ENCODE measurements at regions not wholly inside any gene's neighbourhood (a gene's known extent, or its start where the extent isn't known, plus 50 kb on each side); places are given as distances from the start of the nearest gene placed in this dataset.

DNA sequence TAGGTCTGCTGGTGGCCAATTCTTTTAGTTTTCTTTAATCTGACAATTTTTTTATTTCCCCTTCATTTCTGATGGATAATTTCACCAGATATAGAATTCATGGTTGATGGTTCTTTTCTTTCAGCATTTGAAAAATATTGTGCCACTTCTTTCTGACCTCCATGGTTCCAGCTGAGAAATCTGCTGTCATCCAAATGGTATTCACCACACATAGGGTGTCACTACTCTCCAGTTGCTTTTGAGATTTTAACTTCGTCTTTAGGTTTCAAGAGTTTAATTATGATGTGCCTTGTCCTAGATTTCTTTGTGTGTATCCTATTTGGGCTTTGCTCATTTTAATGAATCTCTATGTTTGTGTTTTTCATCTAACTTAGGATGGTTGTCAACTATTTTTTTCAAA, 488.6 kb upstream of the HS6ST1 start:
- Histone ChIP-seq H3K27ac (ENCODE audit: insufficient read depth, low read depth, low read length, poor library complexity, severe bottlenecking) (no peak overlapping the region), H3K4me1 (ENCODE audit: control insufficient read depth, insufficient read depth, low read length) (no peaks in the 10 kb centered on the region), H3K27me3 (ENCODE audit: control insufficient read depth, insufficient read depth, low read length, poor library complexity, severe bottlenecking) (no peaks in the 10 kb centered on the region), H3K36me3 (ENCODE audit: control insufficient read depth, insufficient read depth, low read length) (no peaks in the 10 kb centered on the region), H3K4me3 (ENCODE audit: insufficient read depth, low read depth, low read length) (no peak overlapping the region), H3K9me3 (ENCODE audit: control insufficient read depth, low read length) (no peaks in the 10 kb centered on the region)
- 100% methylated on average over 1 of the region's 1 CpG for WGBS, 2 experiments

GRCh38 chr2:128808462-128809258, 490.0 kb upstream of the HS6ST1 start:
- 77 to 87% methylated on average over 5 of the region's 5 CpGs for WGBS, 2 experiments
- no peak overlapping the region for H3K27ac ChIP-seq (ENCODE audit: insufficient read depth, low read depth, low read length, poor library complexity, severe bottlenecking)

GRCh38 chr2:128809259-128809636, 490.6 kb upstream of the HS6ST1 start:
- H3K9me3 ChIP-seq (ENCODE audit: control insufficient read depth, low read length): no peaks in the 10 kb centered on the region
- WGBS, 2 experiments: 97% methylated on average over 1 of the region's 1 CpG
- H3K4me1 ChIP-seq (ENCODE audit: control insufficient read depth, insufficient read depth, low read length): no peaks in the 10 kb centered on the region
- H3K36me3 ChIP-seq (ENCODE audit: control insufficient read depth, insufficient read depth, low read length): no peaks in the 10 kb centered on the region
- H3K27me3 ChIP-seq (ENCODE audit: control insufficient read depth, insufficient read depth, low read length, poor library complexity, severe bottlenecking): no peaks in the 10 kb centered on the region
- H3K27ac ChIP-seq (ENCODE audit: insufficient read depth, low read depth, low read length, poor library complexity, severe bottlenecking): no peak overlapping the region
- no peak overlapping the region for H3K4me3 ChIP-seq (ENCODE audit: insufficient read depth, low read depth, low read length)

More at GRCh38 chr2:128808462-128809258, 490.0 kb upstream of the HS6ST1 start:
- Histone ChIP-seq H3K9me3 (ENCODE audit: control insufficient read depth, low read length) (no peaks in the 10 kb centered on the region), H3K27me3 (ENCODE audit: control insufficient read depth, insufficient read depth, low read length, poor library complexity, severe bottlenecking) (no peaks in the 10 kb centered on the region), H3K36me3 (ENCODE audit: control insufficient read depth, insufficient read depth, low read length) (no peaks in the 10 kb centered on the region), H3K4me1 (ENCODE audit: control insufficient read depth, insufficient read depth, low read length) (no peaks in the 10 kb centered on the region), H3K4me3 (ENCODE audit: insufficient read depth, low read depth, low read length) (no peak overlapping the region)

GRCh38 chr2:128809880-128810279, 491.2 kb upstream of the HS6ST1 start:
- no peaks in the 10 kb centered on the region for H3K4me1 ChIP-seq (ENCODE audit: control insufficient read depth, insufficient read depth, low read length)
- H3K9me3 ChIP-seq (ENCODE audit: control insufficient read depth, low read length): no peaks in the 10 kb centered on the region
- no peak overlapping the region for H3K27ac ChIP-seq (ENCODE audit: insufficient read depth, low read depth, low read length, poor library complexity, severe bottlenecking)
- H3K36me3 ChIP-seq (ENCODE audit: control insufficient read depth, insufficient read depth, low read length): no peaks in the 10 kb centered on the region
- no peaks in the 10 kb centered on the region for H3K27me3 ChIP-seq (ENCODE audit: control insufficient read depth, insufficient read depth, low read length, poor library complexity, severe bottlenecking)
- no peak overlapping the region for H3K4me3 ChIP-seq (ENCODE audit: insufficient read depth, low read depth, low read length)
- 31% methylated on average over 3 of the region's 3 CpGs for WGBS, 2 experiments

DNA sequence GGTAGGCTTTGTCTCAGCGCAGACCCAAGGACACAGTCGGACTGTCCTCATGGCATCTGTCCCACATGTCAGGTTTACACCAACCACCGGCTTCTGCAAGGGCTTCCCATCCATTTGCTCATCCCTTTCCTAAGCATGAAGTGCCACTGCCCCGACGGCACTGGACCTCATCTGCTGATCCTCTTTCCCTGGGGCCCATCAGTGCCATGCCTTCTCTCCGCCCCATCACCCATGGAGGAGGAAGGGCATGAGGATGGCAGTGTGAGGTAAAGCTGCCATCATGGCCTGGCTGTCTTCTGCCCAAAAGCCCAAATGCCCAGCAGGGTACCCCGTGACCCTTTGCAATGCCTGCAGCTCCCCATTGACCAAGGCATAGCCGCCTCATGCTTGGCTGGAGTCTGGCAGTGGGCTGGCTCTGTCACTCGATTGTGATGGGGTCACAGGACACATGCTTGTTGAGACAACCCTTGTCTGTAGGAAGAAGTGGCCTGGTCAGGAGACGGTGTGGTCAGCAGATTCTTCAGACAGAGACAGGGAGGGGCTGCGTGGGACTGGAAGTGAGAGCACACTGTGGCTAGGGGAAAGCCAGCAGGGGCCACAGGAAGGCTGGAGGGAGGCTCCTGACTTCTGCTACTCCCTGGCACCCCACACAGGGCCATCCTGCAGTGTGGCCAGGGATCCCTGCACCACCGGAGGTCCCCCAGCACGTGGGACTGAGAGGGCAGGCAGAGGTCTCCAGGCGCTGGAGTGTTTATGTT, 493.7 kb upstream of the HS6ST1 start:
- H3K9me3 ChIP-seq (ENCODE audit: control insufficient read depth, low read length): no peaks in the 10 kb centered on the region
- H3K27me3 ChIP-seq (ENCODE audit: control insufficient read depth, insufficient read depth, low read length, poor library complexity, severe bottlenecking): no peaks in the 10 kb centered on the region
- H3K27ac ChIP-seq (ENCODE audit: insufficient read depth, low read depth, low read length, poor library complexity, severe bottlenecking): no peak overlapping the region
- H3K4me3 ChIP-seq (ENCODE audit: insufficient read depth, low read depth, low read length): no peak overlapping the region
- H3K36me3 ChIP-seq (ENCODE audit: control insufficient read depth, insufficient read depth, low read length): no peaks in the 10 kb centered on the region
- no peaks in the 10 kb centered on the region for H3K4me1 ChIP-seq (ENCODE audit: control insufficient read depth, insufficient read depth, low read length)
- 94 to 96% methylated on average over 14 of the region's 14 CpGs for WGBS, 2 experiments

- Histone ChIP-seq H3K4me1 (ENCODE audit: control insufficient read depth, insufficient read depth, low read length) (no peaks in the 10 kb centered on the region), H3K36me3 (ENCODE audit: control insufficient read depth, insufficient read depth, low read length) (no peaks in the 10 kb centered on the region), H3K27me3 (ENCODE audit: control insufficient read depth, insufficient read depth, low read length, poor library complexity, severe bottlenecking) (no peaks in the 10 kb centered on the region), H3K4me3 (ENCODE audit: insufficient read depth, low read depth, low read length) (no peak overlapping the region), H3K9me3 (ENCODE audit: control insufficient read depth, low read length) (no peaks in the 10 kb centered on the region), H3K27ac (ENCODE audit: insufficient read depth, low read depth, low read length, poor library complexity, severe bottlenecking) (no peak overlapping the region)
- WGBS, 2 experiments: 81 to 82% methylated on average over 7 of the region's 7 CpGs
Observed at GRCh38 chr2:128813352-128814034, 494.8 kb upstream of the HS6ST1 start.

- no peaks in the 10 kb centered on the region for H3K9me3 ChIP-seq (ENCODE audit: control insufficient read depth, low read length)
- H3K4me3 ChIP-seq (ENCODE audit: insufficient read depth, low read depth, low read length): no peak overlapping the region
- no peaks in the 10 kb centered on the region for H3K36me3 ChIP-seq (ENCODE audit: control insufficient read depth, insufficient read depth, low read length)
- WGBS, 2 experiments: 88 to 92% methylated on average over 2 to 3 of the region's 3 CpGs
- no peaks in the 10 kb centered on the region for H3K4me1 ChIP-seq (ENCODE audit: control insufficient read depth, insufficient read depth, low read length)
- H3K27ac ChIP-seq (ENCODE audit: insufficient read depth, low read depth, low read length, poor library complexity, severe bottlenecking): no peak overlapping the region
- no peaks in the 10 kb centered on the region for H3K27me3 ChIP-seq (ENCODE audit: control insufficient read depth, insufficient read depth, low read length, poor library complexity, severe bottlenecking)
Observed at GRCh38 chr2:128815248-128815647, 496.6 kb upstream of the HS6ST1 start.

- no peaks in the 10 kb centered on the region for H3K4me1 ChIP-seq (ENCODE audit: control insufficient read depth, insufficient read depth, low read length)
- H3K27me3 ChIP-seq (ENCODE audit: control insufficient read depth, insufficient read depth, low read length, poor library complexity, severe bottlenecking): no peaks in the 10 kb centered on the region
- H3K36me3 ChIP-seq (ENCODE audit: control insufficient read depth, insufficient read depth, low read length): no peaks in the 10 kb centered on the region
- 76 to 79% methylated on average over 5 of the region's 5 CpGs for WGBS, 2 experiments
- H3K27ac ChIP-seq (ENCODE audit: insufficient read depth, low read depth, low read length, poor library complexity, severe bottlenecking): no peak overlapping the region
- H3K4me3 ChIP-seq (ENCODE audit: insufficient read depth, low read depth, low read length): no peak overlapping the region
- H3K9me3 ChIP-seq (ENCODE audit: control insufficient read depth, low read length): no peaks in the 10 kb centered on the region
Observed at GRCh38 chr2:128817171-128817570, 498.5 kb upstream of the HS6ST1 start.

GRCh38 chr2:128817813-128818212, 499.1 kb upstream of the HS6ST1 start:
- Histone ChIP-seq H3K27me3 (ENCODE audit: control insufficient read depth, insufficient read depth, low read length, poor library complexity, severe bottlenecking) (no peaks in the 10 kb centered on the region), H3K9me3 (ENCODE audit: control insufficient read depth, low read length) (no peaks in the 10 kb centered on the region), H3K36me3 (ENCODE audit: control insufficient read depth, insufficient read depth, low read length) (no peaks in the 10 kb centered on the region), H3K27ac (ENCODE audit: insufficient read depth, low read depth, low read length, poor library complexity, severe bottlenecking) (no peak overlapping the region), H3K4me1 (ENCODE audit: control insufficient read depth, insufficient read depth, low read length) (no peaks in the 10 kb centered on the region), H3K4me3 (ENCODE audit: insufficient read depth, low read depth, low read length) (no peak overlapping the region)
- 91 to 98% methylated on average over 5 to 6 of the region's 6 CpGs for WGBS, 2 experiments

DNA sequence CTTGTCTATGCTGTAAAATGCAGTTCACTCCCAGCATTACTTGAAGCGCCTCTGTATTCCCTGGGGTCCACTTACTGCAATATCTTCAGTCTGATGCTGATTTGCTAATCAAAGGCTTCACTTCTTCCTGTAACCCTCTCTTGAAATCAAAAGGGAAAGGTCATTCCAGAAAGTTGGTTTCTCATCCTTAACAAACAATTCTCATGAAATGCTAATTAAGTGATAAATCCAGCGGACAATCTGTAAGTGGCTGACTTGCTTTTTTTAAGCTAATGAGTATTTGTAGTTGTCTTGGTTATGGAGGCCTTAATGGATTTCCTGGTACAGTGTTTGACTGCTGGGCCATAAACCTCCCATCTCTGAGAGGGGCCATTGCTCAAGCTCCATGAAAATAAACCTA, 499.6 kb upstream of the HS6ST1 start:
- H3K9me3 ChIP-seq (ENCODE audit: control insufficient read depth, low read length): no peaks in the 10 kb centered on the region
- no peaks in the 10 kb centered on the region for H3K36me3 ChIP-seq (ENCODE audit: control insufficient read depth, insufficient read depth, low read length)
- no peaks in the 10 kb centered on the region for H3K27me3 ChIP-seq (ENCODE audit: control insufficient read depth, insufficient read depth, low read length, poor library complexity, severe bottlenecking)
- no peaks in the 10 kb centered on the region for H3K4me1 ChIP-seq (ENCODE audit: control insufficient read depth, insufficient read depth, low read length)
- no peak overlapping the region for H3K4me3 ChIP-seq (ENCODE audit: insufficient read depth, low read depth, low read length)
- H3K27ac ChIP-seq (ENCODE audit: insufficient read depth, low read depth, low read length, poor library complexity, severe bottlenecking): no peak overlapping the region
- WGBS, 2 experiments: 92 to 94% methylated on average over 2 of the region's 2 CpGs
